ENCODE measurements at regions not wholly inside any gene's neighbourhood (a gene's known extent, or its start where the extent isn't known, plus 50 kb on each side); places are given as distances from the start of the nearest gene placed in this dataset.
A peak's percentile ranks its signal among the peaks of the same experiment; 100 is the strongest.

DNA sequence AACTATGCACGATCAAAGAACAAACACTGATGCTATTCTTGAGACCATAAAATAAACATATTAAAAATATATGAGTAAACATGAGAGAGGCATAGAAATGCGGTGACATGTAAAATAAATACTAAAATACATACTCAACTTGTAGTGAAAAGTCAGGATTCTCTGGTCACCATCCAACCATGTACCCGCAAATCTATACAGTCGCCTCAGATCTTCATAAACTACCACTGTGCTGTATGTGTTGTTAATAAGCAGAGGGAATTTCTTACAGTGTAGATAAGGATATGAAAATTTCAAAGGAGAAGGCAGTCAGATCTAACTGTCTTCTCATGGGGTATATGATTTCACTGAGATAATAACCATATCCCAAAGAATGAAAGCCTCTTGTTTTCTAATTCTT, 67.8 kb upstream of the FAM47B start:
- Histone ChIP-seq H3K27ac (peak overlapping the region; percentile 81), H3K4me3 (ENCODE audit: low read depth, low read length) (no peak overlapping the region), H3K36me3 (replicated peaks) (no peaks in the 10 kb centered on the region), H3K27me3 (replicated peaks) (no peaks in the 10 kb centered on the region)
- DNase-seq: no peak
- in situ Hi-C loops (cut with HindIII; ENCODE audit: low pct_ligation_motif_present, low sequenced_read_pairs): no loop called here
- TF ChIP-seq CTCF (IDR thresholded peaks at IDR 0.05; ENCODE audit: low read depth, low read length, missing control alignments): no peak

GRCh38 chrX:34875204-34875603, 67.4 kb upstream of the FAM47B start:
- no peak for TF ChIP-seq CTCF (IDR thresholded peaks at IDR 0.05; ENCODE audit: low read depth, low read length, missing control alignments)
- peak; percentile 69 for DNase-seq
- in situ Hi-C loops (cut with HindIII; ENCODE audit: low pct_ligation_motif_present, low sequenced_read_pairs): no loop called here

DNA sequence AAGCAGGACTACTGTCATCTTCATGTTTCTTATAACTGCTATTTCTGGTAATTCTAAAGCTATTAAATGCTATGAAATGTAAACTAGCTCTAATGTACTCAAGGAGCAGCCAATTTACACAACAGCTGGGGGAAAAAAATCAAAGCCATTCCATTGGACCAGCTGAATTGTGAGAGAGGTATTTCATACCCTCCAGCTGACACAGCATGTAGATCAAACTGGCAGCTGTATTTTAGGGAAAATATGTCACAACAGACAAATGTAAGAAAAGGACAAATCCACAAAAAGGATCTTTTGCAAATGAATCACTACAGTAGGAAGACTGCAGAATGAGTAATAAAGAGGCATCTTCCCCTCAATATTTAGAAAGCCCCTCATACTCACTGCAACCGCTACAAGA, 65.2 kb upstream of the FAM47B start:
- peak; percentile 48 for DNase-seq
- Histone ChIP-seq H3K4me3 (ENCODE audit: low read depth, low read length) (no peak overlapping the region), H3K27me3 (replicated peaks) (no peaks in the 10 kb centered on the region), H3K27ac (peak overlapping the region; percentile 44), H3K36me3 (replicated peaks) (no peaks in the 10 kb centered on the region)
- in situ Hi-C loops (cut with HindIII; ENCODE audit: low pct_ligation_motif_present, low sequenced_read_pairs): no loop called here
- no peak for TF ChIP-seq CTCF (IDR thresholded peaks at IDR 0.05; ENCODE audit: low read depth, low read length, missing control alignments)

More at GRCh38 chrX:34875204-34875603, 67.4 kb upstream of the FAM47B start:
- Histone ChIP-seq H3K27me3 (replicated peaks) (no peaks in the 10 kb centered on the region), H3K4me3 (ENCODE audit: low read depth, low read length) (no peak overlapping the region), H3K27ac (peak overlapping the region; percentile 81), H3K36me3 (replicated peaks) (no peaks in the 10 kb centered on the region)

DNA sequence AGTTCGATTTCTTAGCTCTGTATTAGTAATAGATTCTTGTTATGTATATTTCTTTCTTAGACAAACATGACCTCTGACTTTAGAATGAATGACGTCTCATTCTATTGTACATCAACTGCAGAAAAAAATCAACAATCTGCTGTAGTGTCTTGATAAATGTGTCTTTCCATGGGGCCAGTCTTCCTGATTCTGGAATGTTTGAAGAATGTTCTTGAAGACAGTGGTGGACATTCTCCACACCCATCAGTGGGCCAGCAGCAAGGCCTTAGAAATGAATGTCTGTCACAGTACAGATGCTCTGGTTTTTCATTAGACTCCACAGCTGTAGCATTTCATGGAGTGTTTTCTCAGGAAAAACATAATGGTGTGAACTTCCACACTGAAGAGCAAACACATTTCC, 63.2 kb upstream of the FAM47B start:
- Histone ChIP-seq H3K36me3 (replicated peaks) (no peaks in the 10 kb centered on the region), H3K27ac (no peak overlapping the region), H3K4me3 (ENCODE audit: low read depth, low read length) (no peak overlapping the region), H3K27me3 (replicated peaks) (no peaks in the 10 kb centered on the region)
- DNase-seq: peak; percentile 18
- in situ Hi-C loops (cut with HindIII; ENCODE audit: low pct_ligation_motif_present, low sequenced_read_pairs): no loop called here
- TF ChIP-seq CTCF (IDR thresholded peaks at IDR 0.05; ENCODE audit: low read depth, low read length, missing control alignments): no peak

GRCh38 chrX:34879886-34880285, 62.7 kb upstream of the FAM47B start:
- in situ Hi-C loops (cut with HindIII; ENCODE audit: low pct_ligation_motif_present, low sequenced_read_pairs): no loop called here
- Histone ChIP-seq H3K36me3 (replicated peaks) (no peaks in the 10 kb centered on the region), H3K27ac (no peak overlapping the region), H3K4me3 (ENCODE audit: low read depth, low read length) (no peak overlapping the region), H3K27me3 (replicated peaks) (no peaks in the 10 kb centered on the region)
- no peak for TF ChIP-seq CTCF (IDR thresholded peaks at IDR 0.05; ENCODE audit: low read depth, low read length, missing control alignments)
- DNase-seq: no peak

- Histone ChIP-seq H3K4me3 (ENCODE audit: low read depth, low read length) (no peak overlapping the region), H3K27ac (peak overlapping the region; percentile 52), H3K36me3 (replicated peaks) (no peaks in the 10 kb centered on the region), H3K27me3 (replicated peaks) (no peaks in the 10 kb centered on the region)
- in situ Hi-C loops (cut with HindIII; ENCODE audit: low pct_ligation_motif_present, low sequenced_read_pairs): no loop called here
- no peak for TF ChIP-seq CTCF (IDR thresholded peaks at IDR 0.05; ENCODE audit: low read depth, low read length, missing control alignments)
- DNase-seq: peak; percentile 57
These were observed 61.9 kb upstream of the FAM47B start for GRCh38 chrX:34880656-34881055.

Measured in brain microvascular endothelial cell (primary cell).